ENCODE measurements at regions not wholly inside any gene's neighbourhood (a gene's known extent, or its start where the extent isn't known, plus 50 kb on each side); places are given as distances from the start of the nearest gene placed in this dataset.

GRCh38 chr4:14458463-14458862 lies 543.8 kb upstream of the CPEB2 start:
- no peak for DNase-seq (ENCODE audit: low read depth in 4 of 4, low spot score in 2 of 4)

- DNase-seq (ENCODE audit: low read depth in 4 of 4, low spot score in 2 of 4) = no peak
These were observed 537.2 kb upstream of the CPEB2 start for GRCh38 chr4:14465057-14465456.

- no peak for DNase-seq (ENCODE audit: low read depth in 4 of 4, low spot score in 2 of 4)
These were observed 536.8 kb upstream of the CPEB2 start for GRCh38 chr4:14465507-14465906.

- DNase-seq (ENCODE audit: low read depth in 4 of 4, low spot score in 2 of 4) = no peak
These were observed 523.8 kb upstream of the CPEB2 start for GRCh38 chr4:14478504-14478903.

- no peak for DNase-seq (ENCODE audit: low read depth in 4 of 4, low spot score in 2 of 4)
These were observed 505.9 kb upstream of the CPEB2 start for GRCh38 chr4:14496408-14496807.

DNA sequence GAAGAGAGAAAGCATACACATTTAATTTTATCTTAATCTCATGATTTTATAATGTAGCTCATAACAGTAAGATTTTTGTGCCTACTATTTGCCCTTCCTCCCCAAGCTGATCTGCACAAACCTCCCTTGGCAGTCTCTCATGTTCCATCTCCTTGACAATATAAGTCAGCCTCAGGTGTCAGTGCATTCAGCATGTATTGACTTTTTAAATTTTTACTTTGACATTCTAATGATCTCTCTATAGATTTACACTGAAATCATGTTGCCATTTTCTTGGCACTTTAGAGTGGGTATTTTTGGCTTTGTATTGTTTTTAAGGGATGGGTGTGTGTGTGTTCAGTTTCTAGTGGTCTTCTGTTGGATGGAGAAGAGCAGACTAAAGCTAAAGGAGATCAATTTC lies 505.3 kb upstream of the CPEB2 start:
- DNase-seq (ENCODE audit: low read depth in 4 of 4, low spot score in 2 of 4) = no peak

DNA sequence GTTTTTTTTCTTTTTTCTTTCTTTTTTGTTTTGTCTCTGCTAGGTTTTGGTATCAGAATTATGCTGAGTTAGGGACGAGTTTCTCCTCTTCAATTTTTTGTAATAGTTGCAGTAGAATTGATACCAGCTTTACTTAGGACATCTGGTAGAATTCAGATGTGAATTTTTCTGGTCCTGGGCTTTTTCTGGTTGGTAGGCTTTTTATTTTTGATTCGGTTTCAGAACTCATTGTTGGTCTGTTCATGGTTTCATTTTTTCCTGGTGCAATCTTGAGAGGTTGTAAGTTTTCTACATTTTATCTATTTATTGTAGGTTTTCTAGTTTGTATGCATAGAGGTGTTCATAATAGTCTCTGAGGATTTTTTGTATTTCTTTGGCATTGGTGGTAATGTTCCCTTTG lies 498.1 kb upstream of the CPEB2 start:
- DNase-seq (ENCODE audit: low read depth in 4 of 4, low spot score in 2 of 4) = no peak

GRCh38 chr4:14513471-14513870 lies 488.8 kb upstream of the CPEB2 start:
- DNase-seq (ENCODE audit: low read depth in 4 of 4, low spot score in 2 of 4) = no peak

DNA sequence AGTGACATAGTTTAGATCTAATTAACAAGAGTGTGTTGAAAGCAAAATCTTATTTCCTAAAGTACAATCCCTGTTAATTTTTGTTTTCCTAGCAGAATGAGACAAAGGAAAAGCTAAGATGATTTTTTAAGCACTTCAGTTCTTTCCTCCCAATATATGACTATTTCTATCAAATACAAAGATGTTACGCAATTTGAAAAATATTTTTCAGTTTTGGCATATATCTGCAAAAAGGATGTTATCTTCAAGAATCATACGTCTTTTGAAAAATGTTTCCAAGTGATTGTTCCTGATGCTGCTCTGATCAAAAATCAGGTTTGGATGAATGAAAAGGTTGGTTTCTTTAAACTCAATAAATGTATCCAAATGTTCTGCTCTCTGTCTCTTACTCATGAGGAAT lies 486.7 kb upstream of the CPEB2 start:
- DNase-seq (ENCODE audit: low read depth in 4 of 4, low spot score in 2 of 4) = no peak

- DNase-seq (ENCODE audit: low read depth in 4 of 4, low spot score in 2 of 4) = no peak
These were observed 484.1 kb upstream of the CPEB2 start for GRCh38 chr4:14518136-14518535.

- no peak for DNase-seq (ENCODE audit: low read depth in 4 of 4, low spot score in 2 of 4)
These were observed 482.1 kb upstream of the CPEB2 start for GRCh38 chr4:14520171-14520570.

DNA sequence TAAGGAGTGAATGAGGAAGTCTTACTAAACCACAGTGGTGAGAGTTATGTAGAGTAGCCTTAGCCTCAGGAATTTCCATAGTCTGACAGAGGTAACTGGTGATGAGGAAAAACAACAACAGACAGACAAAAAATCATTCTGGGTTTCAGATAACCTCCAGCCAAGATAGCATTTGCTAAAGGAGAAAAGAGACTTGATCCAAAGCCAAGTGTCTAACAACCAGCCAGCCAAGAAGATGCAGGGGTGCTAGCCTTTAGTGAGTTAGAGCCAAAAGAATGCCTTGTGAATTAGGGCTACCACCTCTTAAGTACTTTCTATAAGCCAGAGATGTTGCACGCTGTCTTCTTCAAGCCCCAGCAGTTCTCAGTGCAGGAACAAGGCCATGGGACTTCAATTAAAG lies 478.0 kb upstream of the CPEB2 start:
- no peak for DNase-seq (ENCODE audit: low read depth in 4 of 4, low spot score in 2 of 4)

DNA sequence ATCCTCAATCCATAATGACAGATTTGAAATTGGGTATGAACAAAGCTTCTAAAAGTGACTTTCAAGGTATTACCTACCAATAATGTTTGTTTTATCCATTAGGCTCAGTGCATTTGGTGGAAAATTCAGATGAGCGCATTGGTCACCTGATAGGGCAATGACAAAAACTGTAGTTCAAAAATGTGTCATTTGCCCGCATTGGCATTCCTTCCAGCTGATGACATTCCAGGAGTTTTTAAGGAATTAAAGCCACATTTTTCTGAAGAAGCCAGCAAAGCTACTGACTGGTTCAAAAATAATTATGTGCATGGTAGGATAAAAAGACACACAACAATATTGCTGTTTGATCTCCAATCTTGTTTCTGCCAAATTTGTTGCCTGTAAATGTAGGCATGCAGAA lies 473.4 kb upstream of the CPEB2 start:
- DNase-seq (ENCODE audit: low read depth in 4 of 4, low spot score in 2 of 4) = no peak

DNA sequence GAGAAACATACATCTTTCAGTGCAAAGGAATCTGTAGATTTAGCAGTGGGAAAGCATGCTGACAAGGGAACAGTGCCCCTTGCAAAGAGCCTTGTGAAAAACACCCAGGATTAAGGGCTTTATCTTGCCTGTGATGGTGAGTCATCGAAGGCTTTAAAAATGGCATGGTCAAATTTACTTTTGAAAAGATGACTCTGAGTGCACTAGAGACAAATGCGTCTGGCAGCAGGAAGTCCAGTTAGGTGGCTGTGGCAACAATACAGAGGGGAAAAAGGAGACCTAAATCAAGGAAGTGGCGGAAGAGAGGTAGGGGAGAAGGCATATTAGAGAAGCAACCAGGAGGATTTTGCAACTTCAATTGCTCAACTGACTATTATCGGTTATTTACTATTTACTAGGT lies 472.6 kb upstream of the CPEB2 start:
- no peak for DNase-seq (ENCODE audit: low read depth in 4 of 4, low spot score in 2 of 4)

GRCh38 chr4:14532436-14532835 lies 469.8 kb upstream of the CPEB2 start:
- DNase-seq (ENCODE audit: low read depth in 4 of 4, low spot score in 2 of 4) = no peak

- DNase-seq (ENCODE audit: low read depth in 4 of 4, low spot score in 2 of 4) = no peak
These were observed 463.0 kb upstream of the CPEB2 start for GRCh38 chr4:14539246-14539645.

DNA sequence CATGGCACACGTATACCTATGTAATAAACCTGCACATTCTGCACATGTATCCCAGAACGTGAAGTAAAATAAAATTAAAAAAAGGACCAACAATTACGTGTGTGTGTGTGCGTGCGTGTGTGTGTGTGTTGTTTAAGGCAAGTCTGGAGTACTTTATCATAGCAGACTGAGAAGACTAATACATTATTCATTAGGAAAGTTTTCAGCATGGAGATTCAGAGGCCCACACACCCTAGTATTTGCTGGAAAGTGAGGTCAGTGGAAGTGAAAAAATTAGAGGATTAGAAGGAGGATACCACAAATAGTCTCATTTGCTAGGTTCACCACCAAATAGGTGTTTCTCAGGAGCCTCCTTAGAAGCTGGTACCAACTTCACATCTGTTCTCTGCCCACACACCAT lies 457.1 kb upstream of the CPEB2 start:
- no peak for DNase-seq (ENCODE audit: low read depth in 4 of 4, low spot score in 2 of 4)

GRCh38 chr4:14545807-14546206 lies 456.5 kb upstream of the CPEB2 start:
- no peak for DNase-seq (ENCODE audit: low read depth in 4 of 4, low spot score in 2 of 4)

DNA sequence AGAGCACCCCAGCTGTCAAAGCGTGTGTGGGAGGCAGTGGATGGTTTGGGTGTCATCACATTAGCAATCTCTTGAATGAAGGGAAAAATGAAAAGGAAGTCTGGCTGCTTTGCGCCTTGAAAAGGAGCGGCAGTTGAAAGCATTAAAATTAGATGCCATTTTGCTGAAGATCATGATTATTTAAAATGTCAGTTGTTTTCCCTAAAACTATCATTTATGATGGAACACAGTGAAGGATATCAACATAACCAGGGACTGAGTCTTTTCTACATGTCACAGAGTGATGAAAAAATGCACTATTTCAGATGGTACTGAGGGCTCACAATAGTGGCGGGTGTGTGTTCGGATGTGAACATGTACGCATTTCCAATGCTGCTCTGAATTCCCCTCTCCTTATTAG lies 450.2 kb upstream of the CPEB2 start:
- no peak for DNase-seq (ENCODE audit: low read depth in 4 of 4, low spot score in 2 of 4)

- DNase-seq (ENCODE audit: low read depth in 4 of 4, low spot score in 2 of 4) = no peak
These were observed 442.6 kb upstream of the CPEB2 start for GRCh38 chr4:14559646-14560045.

DNA sequence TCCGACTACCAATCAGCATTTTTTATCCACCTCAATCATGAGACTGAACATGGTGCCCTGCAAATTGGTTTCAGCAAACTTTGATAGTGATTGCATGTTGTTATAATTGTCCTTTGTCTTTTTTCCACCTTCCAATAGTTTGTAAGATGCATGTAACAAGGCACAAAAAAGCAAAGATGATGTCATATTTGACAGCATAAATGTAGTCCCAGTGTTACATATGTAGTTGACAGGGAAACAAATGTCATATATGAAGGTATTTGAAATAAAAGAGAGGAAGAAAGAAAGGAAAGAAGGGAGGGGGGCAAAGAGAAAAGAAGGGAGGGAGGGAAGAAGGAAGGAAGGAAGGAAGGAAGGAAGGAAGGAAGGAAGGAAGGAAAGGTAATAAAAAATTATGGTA lies 441.7 kb upstream of the CPEB2 start:
- no peak for DNase-seq (ENCODE audit: low read depth in 4 of 4, low spot score in 2 of 4)

GRCh38 chr4:14562901-14563300 lies 439.4 kb upstream of the CPEB2 start:
- no peak for DNase-seq (ENCODE audit: low read depth in 4 of 4, low spot score in 2 of 4)

DNA sequence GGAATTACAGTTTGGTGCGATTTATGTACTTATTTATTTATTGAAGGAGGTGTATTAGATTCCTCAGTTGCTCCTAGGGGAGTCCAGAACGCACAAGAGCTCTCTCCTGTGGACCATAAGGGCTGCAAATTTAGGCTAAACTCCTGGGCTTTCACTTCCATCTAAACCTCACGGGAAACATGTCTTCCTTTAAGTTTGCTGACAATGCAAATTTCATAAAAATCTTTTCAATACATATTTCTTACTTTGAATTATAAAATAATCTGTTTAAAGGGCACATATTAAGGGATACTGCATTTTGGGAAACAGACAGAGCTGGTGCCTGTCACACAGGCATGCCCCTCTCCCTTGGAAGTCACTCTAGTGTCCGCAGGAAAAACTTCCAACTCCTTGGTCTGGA lies 438.0 kb upstream of the CPEB2 start:
- DNase-seq (ENCODE audit: low read depth in 4 of 4, low spot score in 2 of 4) = no peak

DNA sequence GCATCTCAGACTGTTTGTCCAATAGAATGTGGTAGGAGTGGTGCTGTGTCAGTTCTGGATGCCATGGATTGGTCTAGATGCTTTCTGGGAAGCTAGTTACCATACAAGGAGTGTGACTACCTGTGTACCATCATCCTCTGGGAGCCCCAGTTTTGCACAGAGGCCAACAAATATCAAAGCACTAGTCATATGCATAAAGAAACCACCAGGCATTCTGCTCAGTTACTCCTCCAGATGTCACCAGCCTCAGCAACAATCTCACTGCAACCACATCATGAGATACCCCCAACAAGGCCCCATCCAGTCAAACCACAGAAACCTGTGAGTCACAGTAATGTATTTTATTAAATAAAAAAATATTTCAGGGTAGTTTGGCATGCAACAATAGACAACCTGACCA lies 435.8 kb upstream of the CPEB2 start:
- no peak for DNase-seq (ENCODE audit: low read depth in 4 of 4, low spot score in 2 of 4)

Measured in left renal cortex interstitium (tissue), 4 donors.